NCI-H345 (cell line): ENCODE measurements at regions not wholly inside any gene's neighbourhood (a gene's known extent, or its start where the extent isn't known, plus 50 kb on each side); places are given as distances from the start of the nearest gene placed in this dataset.

Experiments
- DNase-seq: peaks from one replicate; lab custom pipeline; 2025; lab: John Stamatoyannopoulos, UW

DNA sequence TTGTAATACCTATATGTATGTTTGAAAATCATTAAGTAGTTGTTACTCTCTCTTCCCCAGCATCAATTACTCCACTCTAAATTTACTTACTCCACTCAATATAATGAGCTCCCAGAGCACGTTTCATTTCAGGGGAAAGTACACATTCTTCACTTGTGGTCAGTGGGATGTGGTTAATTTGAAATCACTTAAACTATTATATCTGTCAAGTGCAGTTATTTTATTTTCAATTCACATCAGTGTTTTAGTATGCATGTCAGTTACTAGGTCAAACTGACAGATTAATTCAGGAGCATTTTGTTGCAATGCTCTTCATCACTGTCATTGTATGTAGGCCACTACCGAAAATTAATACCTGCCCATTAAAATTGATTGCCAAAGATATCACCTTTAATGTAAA, 376.1 kb downstream of the ZIC4 start:
- no peak for DNase-seq

DNA sequence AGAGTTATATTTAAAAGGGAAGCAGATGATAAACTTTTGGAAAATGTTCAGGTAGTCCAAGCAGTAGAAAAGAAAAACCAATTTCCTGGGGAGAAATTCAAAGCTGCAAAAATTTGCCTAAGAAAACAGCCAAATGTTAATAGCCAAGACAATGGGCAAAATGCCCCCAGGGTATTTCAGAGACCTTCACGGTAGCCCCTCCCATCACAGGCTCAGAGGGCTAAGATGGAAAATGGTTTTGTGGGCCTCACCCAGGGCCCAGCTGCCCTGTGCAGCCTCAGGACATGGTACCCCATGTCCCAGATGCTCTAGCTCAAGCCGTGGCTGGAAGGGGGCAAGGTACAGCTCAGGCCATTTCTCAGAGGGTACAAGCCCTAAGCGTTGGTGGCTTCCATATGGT, 391.0 kb downstream of the ZIC4 start:
- DNase-seq = no peak

DNA sequence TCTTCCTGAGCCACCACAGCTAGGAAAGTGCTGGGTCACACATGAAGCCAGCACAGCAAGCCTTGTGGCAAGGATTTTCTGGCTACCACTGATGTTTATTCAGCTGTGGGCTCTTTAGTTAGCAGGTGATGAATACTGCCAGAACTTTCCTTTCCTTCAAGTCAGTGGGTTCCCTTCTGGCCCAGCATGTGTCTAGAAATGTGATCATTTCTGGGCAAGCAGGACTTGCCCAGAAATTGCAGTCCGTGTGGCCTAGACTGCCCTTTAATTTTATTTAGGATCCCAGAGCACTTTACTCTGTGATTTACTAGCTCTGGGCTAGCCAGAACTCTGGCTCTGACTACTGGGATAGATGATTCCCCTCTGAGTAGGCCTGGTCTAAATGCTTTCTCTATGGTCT, 397.5 kb downstream of the ZIC4 start:
- no peak for DNase-seq

DNA sequence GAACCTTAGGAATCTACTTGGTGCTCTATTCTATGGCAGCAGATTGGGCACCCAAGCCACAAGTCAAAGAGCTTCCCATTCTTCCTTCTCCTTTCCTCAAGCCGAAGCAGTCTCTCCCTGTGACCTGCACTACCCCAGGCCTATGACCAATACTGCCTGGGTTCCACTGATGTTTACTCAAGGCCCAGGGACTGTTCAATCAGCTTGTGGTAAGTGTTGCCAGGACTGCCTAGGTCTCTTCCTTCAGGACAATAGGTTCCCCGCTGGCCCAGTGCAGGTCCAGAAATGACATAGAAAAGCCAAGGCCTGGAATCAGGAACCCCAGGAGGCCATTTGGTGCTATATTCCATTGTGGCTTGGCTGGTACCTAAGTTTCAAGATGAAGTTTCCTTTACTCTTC, 397.9 kb downstream of the ZIC4 start:
- no peak for DNase-seq

DNA sequence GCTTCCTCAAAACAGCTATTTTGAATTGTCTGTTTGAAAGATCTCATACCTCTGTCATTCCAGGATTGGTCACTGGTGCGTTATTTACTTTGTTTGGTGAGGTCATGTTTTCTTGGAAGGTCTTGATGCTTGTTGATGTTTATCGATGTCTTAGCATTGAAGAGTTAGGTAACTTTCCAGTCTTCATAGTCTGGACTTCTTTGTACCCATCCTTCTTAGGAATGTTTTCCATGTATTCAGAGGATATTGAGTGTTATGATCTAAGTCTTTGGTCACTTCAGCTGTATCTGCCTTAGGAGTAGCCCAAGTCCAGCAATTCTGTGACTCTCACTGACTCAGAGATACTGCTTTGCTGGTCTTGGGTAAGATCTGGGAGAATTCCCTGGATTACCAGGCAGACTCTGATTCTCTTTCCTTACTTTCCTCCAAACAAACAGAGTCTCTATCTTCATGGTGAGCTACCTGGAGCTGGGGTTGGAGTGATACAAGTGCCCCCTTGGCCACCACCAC, 398.6 kb downstream of the ZIC4 start:
- DNase-seq = no peak

DNA sequence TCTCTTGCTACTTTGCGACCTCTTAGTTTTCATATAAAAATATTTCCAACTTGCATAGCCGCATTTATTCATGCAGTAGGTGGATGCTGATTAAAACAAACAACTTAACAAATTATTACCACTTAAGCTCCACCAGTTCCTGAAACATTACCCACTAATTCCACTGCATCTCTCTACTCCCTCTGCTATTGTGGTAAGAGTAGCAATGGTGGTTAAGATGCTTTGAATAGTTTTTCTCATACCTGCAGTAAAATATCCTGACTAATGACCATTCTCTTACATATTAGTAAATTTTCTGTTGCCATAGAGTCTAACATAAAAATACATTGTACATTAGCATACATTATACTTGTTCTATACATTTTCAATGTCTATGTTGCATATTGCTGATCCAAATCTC, 397.6 kb upstream of the PLSCR5 start:
- DNase-seq = no peak

DNA sequence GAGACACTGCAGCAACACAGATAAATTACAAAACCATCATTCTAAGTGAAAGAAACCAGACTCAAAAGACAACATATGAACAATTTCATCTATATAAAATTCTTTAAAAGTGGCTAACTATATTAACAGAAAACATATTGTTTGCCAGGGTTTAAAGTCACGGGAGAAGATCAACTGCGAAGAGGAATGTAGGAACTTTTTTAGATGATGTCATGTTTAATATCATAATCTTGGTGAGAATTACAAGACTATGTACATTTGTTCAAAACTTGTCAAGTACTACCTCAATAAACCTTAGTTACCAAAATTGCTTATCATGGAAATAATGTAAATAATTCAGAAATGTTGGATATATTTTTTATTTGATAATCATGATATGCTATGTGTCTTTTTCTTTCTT, 395.1 kb upstream of the PLSCR5 start:
- no peak for DNase-seq

DNA sequence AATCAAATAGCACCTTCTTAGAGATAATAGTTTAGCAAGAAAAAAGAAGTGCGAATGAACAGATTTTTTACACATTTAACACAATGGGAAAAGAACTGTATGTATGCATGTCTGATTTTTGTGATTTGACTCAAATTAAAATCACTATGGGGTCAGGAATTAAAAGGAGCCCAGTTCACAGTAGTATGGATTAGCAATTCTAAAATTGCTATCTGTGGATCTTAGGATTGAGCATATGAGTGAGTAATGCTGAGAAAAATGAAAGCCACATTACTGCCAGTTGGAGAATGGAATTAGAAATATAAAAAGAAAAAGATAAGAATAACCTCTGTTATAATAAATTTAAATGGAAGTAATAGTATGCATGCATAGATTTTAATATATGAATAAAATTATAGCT, 386.8 kb upstream of the PLSCR5 start:
- no peak for DNase-seq

DNA sequence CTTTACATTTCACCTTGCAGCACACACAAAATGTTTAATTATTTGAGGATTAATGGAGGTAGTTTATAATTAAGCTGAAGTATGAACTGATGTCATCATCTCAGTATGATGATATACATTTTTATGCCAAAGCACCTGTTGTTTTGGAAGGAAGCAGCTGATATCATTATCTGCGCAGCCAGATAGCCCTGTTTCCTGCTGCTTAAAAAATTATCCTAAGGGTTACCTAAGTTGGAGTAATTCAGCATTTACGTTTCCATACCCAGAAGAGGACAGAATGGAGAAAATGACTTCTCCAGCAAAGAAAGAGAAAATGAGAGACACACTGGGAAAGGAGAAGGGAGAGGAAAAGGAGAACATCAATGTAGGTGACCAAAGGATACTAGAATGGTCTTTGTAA, 370.3 kb upstream of the PLSCR5 start:
- no peak for DNase-seq

DNA sequence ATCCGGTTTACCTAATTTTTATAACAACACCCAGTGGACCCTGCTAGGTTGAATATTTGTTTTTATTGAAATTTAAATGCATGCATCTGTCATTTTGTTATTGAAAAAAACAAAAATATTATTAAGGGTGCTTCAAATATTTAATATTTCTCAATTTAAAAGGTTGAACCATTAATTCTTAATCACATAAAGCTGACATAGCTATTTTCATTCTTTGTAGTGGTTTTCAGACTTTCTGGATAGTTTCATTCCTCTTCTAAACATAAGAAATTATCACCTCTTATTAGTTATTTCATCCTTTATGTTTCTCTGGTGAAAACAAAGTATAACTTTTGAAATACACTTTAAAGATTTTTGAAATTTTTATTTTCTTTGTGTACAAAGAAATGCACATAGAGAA, 369.9 kb upstream of the PLSCR5 start:
- no peak for DNase-seq

DNA sequence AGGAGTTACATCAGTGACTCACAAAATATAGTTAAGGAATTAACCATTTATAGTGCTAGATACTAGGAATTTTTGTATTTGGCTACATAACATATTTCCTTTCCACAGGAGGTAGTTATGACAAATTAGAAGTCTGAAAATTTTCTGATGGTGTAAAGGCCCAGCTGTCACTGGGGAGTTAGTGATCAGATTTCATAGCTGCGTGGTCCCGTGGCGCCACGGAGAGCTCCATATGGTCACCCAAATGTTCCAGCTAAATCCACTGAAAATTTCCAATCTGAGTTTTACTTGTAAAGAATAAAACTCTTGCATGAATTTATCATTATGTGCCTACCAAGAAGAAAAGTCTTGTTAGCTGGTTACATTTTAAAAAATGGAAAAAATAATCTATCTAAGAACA, 368.9 kb upstream of the PLSCR5 start:
- DNase-seq = no peak

DNA sequence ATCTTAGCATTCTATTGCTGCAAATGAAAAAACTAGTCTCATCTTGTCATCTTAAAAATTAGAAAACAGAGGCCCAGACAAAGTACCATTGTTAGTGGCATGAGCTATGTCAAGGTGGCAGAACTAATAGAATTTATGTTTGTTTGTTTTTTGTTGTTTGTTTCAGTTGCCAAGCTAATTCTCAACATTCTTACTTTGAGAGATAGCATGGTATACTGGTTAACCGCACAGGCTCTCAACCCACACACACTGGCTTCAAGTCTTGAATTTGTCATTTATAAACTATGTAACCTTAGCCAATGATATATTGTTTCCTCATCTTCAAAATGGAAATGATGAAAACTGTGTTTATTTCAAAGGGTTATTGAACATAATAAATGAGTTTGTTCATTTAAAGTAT, 367.6 kb upstream of the PLSCR5 start:
- no peak for DNase-seq

DNA sequence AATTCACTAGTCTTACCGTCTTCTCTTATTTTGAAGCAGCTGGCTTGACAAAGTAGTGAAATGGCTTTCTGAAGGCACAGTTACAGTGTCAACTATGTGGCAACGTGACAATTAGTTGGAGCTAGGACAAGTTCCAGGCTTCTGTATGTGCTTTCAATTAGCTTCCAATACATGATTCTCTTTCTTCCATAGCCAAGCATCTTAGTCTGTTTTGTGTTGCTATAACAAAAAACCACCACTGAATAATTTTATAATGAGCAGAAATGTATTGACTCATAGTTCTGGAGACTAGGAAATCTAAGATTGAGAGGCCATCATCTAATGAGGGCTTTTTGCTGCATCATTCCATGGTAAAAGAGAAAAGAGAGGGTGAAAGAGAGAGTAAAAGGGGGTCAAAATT, 365.1 kb upstream of the PLSCR5 start:
- no peak for DNase-seq

DNA sequence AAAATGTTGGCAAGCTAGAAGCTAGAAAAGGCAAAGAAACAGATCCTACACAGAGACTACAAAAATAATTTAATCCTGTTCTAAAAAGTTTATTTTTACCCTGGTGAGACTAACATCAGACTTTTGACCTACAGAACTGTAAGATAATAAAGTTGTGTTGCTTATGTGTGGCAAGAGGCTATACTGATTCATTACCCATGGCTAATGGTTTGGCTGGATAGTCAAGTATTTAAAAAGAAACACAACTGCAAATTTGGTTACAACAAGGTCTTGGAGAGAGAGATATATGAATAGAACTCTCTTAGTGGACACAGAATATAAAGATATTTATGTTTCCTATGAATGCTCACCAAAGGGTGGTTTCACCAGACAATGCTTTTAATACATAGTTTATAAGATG, 364.2 kb upstream of the PLSCR5 start:
- DNase-seq = no peak

DNA sequence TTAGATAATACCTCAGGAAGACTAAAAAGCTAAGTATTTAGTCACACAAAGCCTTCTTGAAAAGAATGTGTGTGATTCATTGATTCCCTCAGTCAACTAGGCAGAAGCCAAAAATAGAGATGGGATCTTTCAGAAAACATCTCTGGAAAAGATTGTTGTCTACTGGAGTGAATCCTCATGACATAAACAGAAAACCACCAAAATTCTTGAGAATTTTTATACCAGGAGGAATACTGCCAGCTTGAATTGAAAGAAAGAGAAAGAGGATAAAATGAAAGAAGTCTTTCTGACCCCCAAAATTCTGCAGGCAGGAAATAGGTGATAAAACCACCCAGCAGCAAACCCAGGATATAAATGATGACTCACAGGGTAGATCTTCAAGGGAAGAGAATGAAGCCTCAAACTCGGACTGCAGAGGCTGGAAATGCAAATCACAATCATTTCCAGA, 363.1 kb upstream of the PLSCR5 start:
- no peak for DNase-seq

DNA sequence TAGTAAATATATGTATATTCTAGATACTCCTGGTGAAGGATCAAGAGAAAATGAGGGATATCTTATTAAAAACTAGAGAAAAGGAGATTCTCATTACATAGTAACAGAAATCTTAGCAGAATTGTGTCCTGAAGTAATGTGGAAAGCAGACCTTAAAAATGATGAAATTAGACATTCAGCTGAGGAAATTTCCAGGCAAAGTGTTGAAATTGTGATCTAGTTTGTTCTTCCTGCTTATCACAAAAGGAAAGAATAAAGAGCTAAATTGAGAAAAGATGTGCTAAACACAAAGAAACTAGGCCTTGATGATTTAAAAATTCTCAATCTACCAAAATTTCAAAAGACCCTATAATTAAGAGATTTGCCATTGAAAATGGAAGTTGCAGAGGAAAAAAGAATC, 362.6 kb upstream of the PLSCR5 start:
- no peak for DNase-seq

DNA sequence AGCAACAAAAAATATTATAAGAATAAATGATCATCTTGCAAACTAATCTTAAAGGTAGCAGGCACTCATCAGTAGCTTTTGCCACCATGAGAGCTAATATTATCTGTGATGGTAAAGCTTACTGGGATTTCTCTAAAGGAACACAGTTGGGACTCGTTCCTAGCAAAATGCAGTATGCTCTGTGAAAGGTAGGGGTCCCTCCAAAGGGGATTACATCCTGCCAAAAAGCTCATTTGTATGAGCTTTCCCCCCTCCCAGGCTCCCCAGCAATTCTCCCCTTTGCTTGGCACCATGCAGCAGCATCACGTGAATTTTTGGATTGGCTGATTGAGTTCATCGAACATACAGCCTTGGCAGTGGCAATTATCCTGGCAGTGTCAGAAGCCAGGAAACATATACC, 361.0 kb upstream of the PLSCR5 start:
- DNase-seq = no peak

DNA sequence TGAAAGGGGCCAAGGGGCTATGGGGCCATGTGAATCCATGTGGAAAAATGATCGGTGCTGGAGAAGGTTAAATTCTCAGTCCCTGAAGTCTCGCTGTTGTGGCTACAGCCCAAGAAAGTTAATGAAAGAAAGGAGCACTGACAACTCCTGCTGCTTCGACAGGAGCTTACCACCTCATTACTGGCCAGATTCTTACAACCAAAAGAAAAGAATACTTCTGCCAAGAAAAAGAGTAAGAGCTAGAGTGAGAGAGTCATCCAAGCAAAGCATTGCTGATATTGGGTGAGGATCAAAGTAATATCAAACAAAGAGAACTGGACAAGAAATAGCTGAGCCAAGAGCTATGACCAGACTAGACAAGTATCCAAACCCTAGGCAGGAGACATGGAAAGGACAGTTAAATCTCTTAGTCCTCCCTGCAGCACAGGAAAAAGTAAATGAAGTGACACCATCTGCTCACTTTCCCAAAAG, 348.4 kb upstream of the PLSCR5 start:
- DNase-seq = no peak

DNA sequence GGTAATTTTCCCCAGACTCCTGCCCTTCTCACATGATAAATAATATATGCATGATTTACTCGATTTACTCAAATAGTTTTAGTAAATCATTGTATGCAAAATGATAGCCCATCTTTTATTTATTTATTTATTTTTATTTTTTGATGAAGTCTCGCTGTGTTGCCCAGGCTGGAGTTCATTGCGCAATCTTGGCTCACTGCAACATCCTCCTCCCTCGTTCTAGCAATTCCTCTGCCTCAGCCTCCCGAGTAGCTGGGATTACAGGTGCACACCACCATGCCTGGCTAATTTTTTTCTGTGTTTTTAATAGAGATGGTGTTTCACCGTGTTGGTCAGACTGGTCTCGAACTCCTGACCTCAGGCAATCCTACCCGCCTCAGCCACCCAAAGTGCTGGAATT, 343.8 kb upstream of the PLSCR5 start:
- DNase-seq = no peak

DNA sequence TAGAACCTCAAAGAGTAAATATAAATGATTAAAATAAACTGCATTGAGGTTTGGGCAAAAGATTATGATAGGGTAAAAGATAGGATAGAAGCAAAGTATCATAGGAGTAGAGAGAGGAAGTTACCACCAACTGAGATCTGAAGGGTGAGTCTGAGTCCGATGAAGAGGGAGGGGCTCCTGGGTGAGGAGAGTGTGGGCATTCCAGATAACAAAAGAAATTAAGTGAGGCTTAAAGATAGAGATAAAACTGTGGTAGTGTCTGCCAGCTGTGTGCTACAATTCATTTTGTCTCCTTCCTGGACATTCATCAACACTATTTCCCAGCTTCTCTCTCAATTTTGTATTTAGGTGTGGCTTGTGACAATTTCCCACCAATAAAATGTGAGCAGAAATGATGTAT, 343.0 kb upstream of the PLSCR5 start:
- DNase-seq = no peak

DNA sequence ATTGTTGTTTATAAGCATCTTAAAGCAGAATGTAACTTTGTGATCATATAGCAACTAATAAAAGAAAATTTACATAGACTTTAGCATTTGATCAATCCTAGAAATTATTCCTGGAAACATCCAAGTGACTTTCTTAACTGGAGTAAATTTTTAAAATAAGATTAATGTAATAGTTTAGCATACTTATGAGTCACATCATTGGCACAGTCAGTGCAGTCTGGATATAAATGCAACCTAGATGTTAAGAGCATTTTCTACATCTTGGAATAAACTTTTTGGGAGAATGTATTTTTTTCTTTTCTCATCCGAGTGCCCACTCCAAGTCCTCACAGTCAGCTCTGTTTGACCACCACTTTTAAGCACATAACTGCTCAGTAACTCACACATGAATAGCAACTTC, 324.6 kb upstream of the PLSCR5 start:
- DNase-seq = no peak

DNA sequence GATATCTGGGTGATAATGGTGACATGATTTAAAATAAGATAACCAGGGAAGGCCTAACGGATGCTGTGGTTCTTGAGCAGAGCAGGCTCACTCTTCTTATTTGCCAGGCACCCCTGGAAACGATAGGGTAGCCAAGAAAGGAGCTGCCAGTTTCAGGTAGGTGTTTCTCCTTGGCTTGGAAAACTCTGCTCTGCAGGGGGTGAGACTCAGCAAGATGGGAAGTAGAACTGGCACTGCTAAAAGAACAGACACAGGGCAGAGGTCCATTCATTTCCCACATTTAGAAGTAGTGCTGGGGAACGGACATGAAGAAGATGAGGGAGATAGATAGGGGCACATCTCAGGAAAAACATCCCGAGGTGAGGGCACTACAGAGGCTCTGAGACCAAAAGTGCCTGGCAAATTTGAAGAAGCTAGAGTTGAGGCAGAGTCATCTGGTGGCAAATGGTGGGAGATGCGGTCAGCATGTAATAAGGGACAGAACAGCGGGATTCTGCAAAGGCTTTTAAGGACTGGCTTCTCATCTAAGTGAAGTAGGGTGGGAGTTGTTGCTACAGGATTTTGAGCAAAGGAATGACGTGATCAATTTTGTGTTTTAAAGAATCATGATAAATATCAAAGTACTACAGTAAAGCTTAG, 323.4 kb upstream of the PLSCR5 start:
- DNase-seq = no peak

DNA sequence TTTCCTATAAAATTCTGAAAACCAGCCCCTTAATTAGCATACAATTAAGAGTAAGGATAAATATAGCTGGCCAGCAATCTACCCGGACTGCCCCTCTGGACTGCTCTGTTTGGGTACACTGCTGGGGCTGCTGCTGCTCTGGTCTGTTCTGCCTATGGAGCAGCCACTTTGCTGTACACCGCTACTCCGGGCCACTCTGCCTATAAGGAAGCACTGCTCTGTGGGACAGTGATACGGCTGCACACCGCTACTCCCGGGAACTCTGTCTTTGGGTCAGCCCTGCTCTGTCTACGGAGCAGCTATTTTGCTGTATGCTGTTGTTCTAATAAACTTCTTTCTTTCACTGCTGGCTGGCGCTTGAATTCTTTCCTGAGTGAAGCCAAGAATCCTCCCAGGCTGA, 316.5 kb upstream of the PLSCR5 start:
- no peak for DNase-seq

DNA sequence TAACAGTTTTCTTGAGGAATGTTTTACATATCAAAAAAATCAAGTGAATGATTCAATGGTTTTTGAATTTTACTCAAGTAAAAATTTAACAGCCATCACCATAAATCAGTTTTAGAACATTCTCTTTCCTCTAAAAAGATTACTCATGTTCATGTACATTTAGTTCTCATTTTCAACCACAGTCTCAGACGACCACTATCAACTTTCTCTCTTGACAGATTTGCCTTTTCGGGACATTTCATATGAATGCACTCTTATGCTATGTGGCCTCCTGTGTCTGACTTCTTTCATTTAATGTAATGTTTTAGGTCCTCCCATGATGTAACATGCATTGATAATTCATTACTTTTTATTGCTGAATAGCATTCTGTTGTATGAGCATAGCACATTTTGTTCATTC, 309.3 kb upstream of the PLSCR5 start:
- DNase-seq = no peak
